Dermis microvascular lymphatic vessel endothelial cell (primary cell): ENCODE measurements at regions not wholly inside any gene's neighbourhood (a gene's known extent, or its start where the extent isn't known, plus 50 kb on each side); places are given as distances from the start of the nearest gene placed in this dataset.

Source experiments
- DNase-seq, 2 donors: peaks; one replicate each; pipeline versions ENCODE4 v3.0.0 to v3.0.0-alpha.2; 2010; ENCODE audit warnings: low read depth in 2 of 2

GRCh38 chr20:57856658-57857057 lies 146.8 kb upstream of the PMEPA1 start:
- no peak for DNase-seq

- no peak for DNase-seq
Observed at GRCh38 chr20:57851796-57852195, 142.0 kb upstream of the PMEPA1 start.

- no peak for DNase-seq
Observed at GRCh38 chr20:57851025-57851682, 141.3 kb upstream of the PMEPA1 start.

GRCh38 chr20:57849521-57850215 lies 139.9 kb upstream of the PMEPA1 start:
- no peak for DNase-seq

- DNase-seq = no peak
Observed at GRCh38 chr20:57849121-57849520, 139.3 kb upstream of the PMEPA1 start.

GRCh38 chr20:57848282-57848681 lies 138.5 kb upstream of the PMEPA1 start:
- no peak for DNase-seq

- no peak for DNase-seq
Observed at GRCh38 chr20:57847104-57847503, 137.3 kb upstream of the PMEPA1 start.

- no peak for DNase-seq
Observed at GRCh38 chr20:57844626-57845596, 135.1 kb upstream of the PMEPA1 start.

- no peak for DNase-seq
Observed at GRCh38 chr20:57843941-57844625, 134.3 kb upstream of the PMEPA1 start.

- no peak for DNase-seq
Observed at GRCh38 chr20:57842720-57843119, 132.9 kb upstream of the PMEPA1 start.

- DNase-seq = no peak
Observed at GRCh38 chr20:57841297-57841866, 131.6 kb upstream of the PMEPA1 start.

- DNase-seq = no peak
Observed at GRCh38 chr20:57840504-57841296, 130.9 kb upstream of the PMEPA1 start.

GRCh38 chr20:57840066-57840465 lies 130.3 kb upstream of the PMEPA1 start:
- no peak for DNase-seq

- no peak for DNase-seq
Observed at GRCh38 chr20:57838670-57839151, 128.9 kb upstream of the PMEPA1 start.

- DNase-seq = no peak
Observed at GRCh38 chr20:57837208-57838035, 127.6 kb upstream of the PMEPA1 start.

- DNase-seq = no peak
Observed at GRCh38 chr20:57835588-57836455, 126.0 kb upstream of the PMEPA1 start.

- no peak for DNase-seq
Observed at GRCh38 chr20:57835074-57835452, 125.2 kb upstream of the PMEPA1 start.

- DNase-seq = no peak
Observed at GRCh38 chr20:57834306-57835073, 124.7 kb upstream of the PMEPA1 start.
